ENCODE measurements at regions not wholly inside any gene's neighbourhood (a gene's known extent, or its start where the extent isn't known, plus 50 kb on each side); places are given as distances from the start of the nearest gene placed in this dataset.

GRCh38 chr10:29378106-29378505, 89.2 kb downstream of the LYZL1 start:
- no peak for TF ChIP-seq CTCF (conservative IDR thresholded peaks at IDR 0.05)
- no peak for TF ChIP-seq ZFX (IDR thresholded peaks at IDR 0.05)

All from C4-2B (cell line).